BLaER1 treated with 17β-estradiol and CSF1 and Interleukin-3, amounts not matched to agents 10 nM and 100 nM (cell line): ENCODE measurements at regions not wholly inside any gene's neighbourhood (a gene's known extent, or its start where the extent isn't known, plus 50 kb on each side); places are given as distances from the start of the nearest gene placed in this dataset.

Experiments used
- H3K27ac ChIP-seq, 11 experiments: shearing (Covaris generic); formaldehyde crosslinking; 2 replicates each; pipeline ENCODE4 v1.8.1; 2022
- H3K27me3 ChIP-seq, 11 experiments: shearing (Covaris generic); formaldehyde crosslinking; 2 replicates each; pipeline ENCODE4 v1.8.1; 2022
- H3K36me3 ChIP-seq, 11 experiments: shearing (Covaris generic); formaldehyde crosslinking; 2 replicates each; pipeline ENCODE4 v1.8.1; 2022
- H3K4me1 ChIP-seq, 10 experiments: shearing (Covaris generic); formaldehyde crosslinking; 2 replicates each; pipeline ENCODE4 v1.8.1; 2022
- H3K4me2 ChIP-seq, 11 experiments: shearing (Covaris generic); formaldehyde crosslinking; 2 replicates each; pipeline ENCODE4 v1.8.1; 2022
- H3K4me3 ChIP-seq, 10 experiments: shearing (Covaris generic); formaldehyde crosslinking; 2 replicates each; pipeline ENCODE4 v1.8.1; 2022
- H3K9ac ChIP-seq, 11 experiments: shearing (Covaris generic); formaldehyde crosslinking; 2 replicates each; pipeline ENCODE4 v1.8.1; 2022
- H3K9me3 ChIP-seq, 11 experiments: shearing (Covaris generic); formaldehyde crosslinking; replicated peaks in 1 of 11; 2 replicates each; pipeline ENCODE4 v1.8.1; 2022
- H4K20me1 ChIP-seq, 11 experiments: shearing (Covaris generic); formaldehyde crosslinking; 2 replicates each; pipeline ENCODE4 v1.8.1; 2022
- Cebpa-rat ChIP-seq, 11 experiments: shearing (Covaris generic); IDR thresholded peaks; 2 replicates each; pipeline ENCODE4 v1.8.1; 2022

DNA sequence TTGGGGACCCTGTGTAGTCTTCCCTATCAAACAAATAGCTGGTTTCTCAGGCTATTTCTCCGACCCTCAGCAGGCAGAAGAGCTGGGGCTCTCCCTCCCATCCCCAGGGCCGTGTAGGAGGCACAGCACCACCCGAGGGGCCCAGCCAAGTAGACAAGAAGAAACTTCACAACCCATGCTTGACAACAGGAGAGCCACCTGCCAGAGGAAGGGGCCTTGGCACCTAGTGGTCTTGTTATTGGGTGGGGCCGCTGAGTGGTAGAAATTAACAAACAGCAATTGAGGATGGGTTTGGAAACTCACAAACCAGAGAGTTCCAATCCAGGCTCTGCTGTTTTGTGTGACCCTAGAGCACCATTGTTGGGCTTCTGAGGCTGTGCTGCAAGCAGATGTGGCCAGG is 108.5 kb upstream of the CHD6 start:
- H3K27me3 ChIP-seq, result no peaks in the 10 kb centered on the region
- no peaks in the 10 kb centered on the region for H4K20me1 ChIP-seq
- no peak for TF ChIP-seq Cebpa-rat (IDR thresholded peaks at IDR 0.05)
- no peak overlapping the region for H3K4me3 ChIP-seq
- no peaks in the 10 kb centered on the region for H3K36me3 ChIP-seq
- H3K9me3 ChIP-seq, result peaks cover 6 to 30% (median 14%) of the 10 kb centered on the region in 11 experiments; a peak in 14 of 22 replicates
- H3K27ac ChIP-seq, result no peak overlapping the region
- no peak overlapping the region for H3K4me2 ChIP-seq
- H3K4me1 ChIP-seq, result no peaks in the 10 kb centered on the region
- no peak overlapping the region for H3K9ac ChIP-seq

- peaks cover 0 to 13% (median 0%) of the 10 kb centered on the region in 11 experiments; a peak in 5 of 22 replicates for H3K9me3 ChIP-seq
- H4K20me1 ChIP-seq, result no peaks in the 10 kb centered on the region
- H3K27ac ChIP-seq, result no peak overlapping the region
- H3K4me3 ChIP-seq, result no peak overlapping the region
- no peak overlapping the region for H3K4me2 ChIP-seq
- H3K9ac ChIP-seq, result no peak overlapping the region
- no peak for TF ChIP-seq Cebpa-rat (IDR thresholded peaks at IDR 0.05)
- H3K27me3 ChIP-seq, result no peaks in the 10 kb centered on the region
- peaks cover 0 to 5% (median 0%) of the 10 kb centered on the region in 10 experiments; a peak in 4 of 20 replicates for H3K4me1 ChIP-seq
- no peaks in the 10 kb centered on the region for H3K36me3 ChIP-seq
These were observed 101.0 kb upstream of the CHD6 start for GRCh38 chr20:41719151-41719550.

- H3K27me3 ChIP-seq, result no peaks in the 10 kb centered on the region
These were observed 99.3 kb upstream of the CHD6 start for GRCh38 chr20:41717483-41717882.

GRCh38 chr20:41716911-41717310 is 98.7 kb upstream of the CHD6 start:
- H4K20me1 ChIP-seq, result no peaks in the 10 kb centered on the region
- H3K9ac ChIP-seq, result no peak overlapping the region
- H3K4me2 ChIP-seq, result no peak overlapping the region
- H3K9me3 ChIP-seq, result peaks cover 0 to 3% (median 0%) of the 10 kb centered on the region in 11 experiments; a peak in 3 of 22 replicates
- peaks cover 0 to 5% (median 0%) of the 10 kb centered on the region in 10 experiments; a peak in 4 of 20 replicates for H3K4me1 ChIP-seq
- no peaks in the 10 kb centered on the region for H3K27me3 ChIP-seq
- H3K36me3 ChIP-seq, result no peaks in the 10 kb centered on the region
- no peak overlapping the region for H3K4me3 ChIP-seq
- no peak for TF ChIP-seq Cebpa-rat (IDR thresholded peaks at IDR 0.05)
- H3K27ac ChIP-seq, result no peak overlapping the region

More at GRCh38 chr20:41717483-41717882, 99.3 kb upstream of the CHD6 start:
- H4K20me1 ChIP-seq, result no peaks in the 10 kb centered on the region
- no peak overlapping the region for H3K4me2 ChIP-seq
- H3K4me1 ChIP-seq, result peaks cover 0 to 5% (median 0%) of the 10 kb centered on the region in 10 experiments; a peak in 4 of 20 replicates
- H3K27ac ChIP-seq, result no peak overlapping the region
- H3K9me3 ChIP-seq, result peaks cover 0 to 9% (median 0%) of the 10 kb centered on the region in 11 experiments; a peak in 5 of 22 replicates
- H3K4me3 ChIP-seq, result no peak overlapping the region
- H3K9ac ChIP-seq, result no peak overlapping the region
- H3K36me3 ChIP-seq, result no peaks in the 10 kb centered on the region
- no peak for TF ChIP-seq Cebpa-rat (IDR thresholded peaks at IDR 0.05)

DNA sequence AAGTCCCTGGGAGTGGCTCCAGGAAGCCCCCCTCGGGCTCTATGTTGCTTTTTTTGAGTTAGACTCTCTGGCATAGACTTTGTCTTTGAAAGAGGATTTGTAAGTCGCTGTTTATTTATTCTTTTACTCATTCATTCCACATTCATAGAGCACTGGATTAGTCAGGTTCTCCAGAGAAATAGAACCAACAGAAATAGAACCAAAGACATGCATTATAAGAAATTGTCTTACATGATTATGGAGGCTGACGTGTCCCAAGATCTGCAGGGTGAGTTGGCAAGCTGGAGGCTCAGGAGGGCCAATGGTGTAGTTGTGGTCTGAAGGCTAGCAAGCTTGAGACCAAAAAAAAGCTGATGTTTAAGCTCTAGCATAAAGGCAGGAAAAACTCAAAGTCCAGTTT is 98.3 kb upstream of the CHD6 start:
- no peak for TF ChIP-seq Cebpa-rat (IDR thresholded peaks at IDR 0.05)
- H3K4me3 ChIP-seq, result no peak overlapping the region
- H3K9me3 ChIP-seq, result no peaks in the 10 kb centered on the region
- no peaks in the 10 kb centered on the region for H4K20me1 ChIP-seq
- no peaks in the 10 kb centered on the region for H3K36me3 ChIP-seq
- H3K27ac ChIP-seq, result no peak overlapping the region
- no peak overlapping the region for H3K9ac ChIP-seq
- H3K27me3 ChIP-seq, result no peaks in the 10 kb centered on the region
- H3K4me1 ChIP-seq, result peaks cover 0 to 5% (median 0%) of the 10 kb centered on the region in 10 experiments; a peak in 4 of 20 replicates
- no peak overlapping the region for H3K4me2 ChIP-seq

DNA sequence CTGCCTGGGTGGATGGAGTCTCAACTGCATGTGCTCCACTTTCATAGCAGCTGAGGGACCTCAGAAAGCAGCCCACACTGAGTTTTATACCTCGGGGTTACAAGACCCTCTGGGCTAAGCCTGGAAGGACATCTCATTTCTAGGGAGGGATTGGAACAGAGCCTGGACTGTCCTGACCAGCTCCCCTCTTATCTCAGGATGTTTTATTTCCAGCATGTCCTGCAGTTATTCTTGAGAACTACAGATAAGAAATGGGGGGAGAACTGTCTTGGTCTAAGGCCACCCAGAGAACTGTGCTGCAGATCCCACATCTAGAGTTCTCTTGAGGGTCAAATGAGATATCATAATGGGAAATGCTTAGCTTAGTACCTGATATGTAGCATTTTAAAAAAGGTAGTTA is 97.3 kb upstream of the CHD6 start:
- Histone ChIP-seq H3K27ac (no peak overlapping the region), H4K20me1 (no peaks in the 10 kb centered on the region), H3K27me3 (no peaks in the 10 kb centered on the region), H3K4me1 (peaks cover 0 to 5% (median 0%) of the 10 kb centered on the region in 10 experiments; a peak in 4 of 20 replicates), H3K36me3 (no peaks in the 10 kb centered on the region), H3K9ac (no peak overlapping the region), H3K4me3 (no peak overlapping the region), H3K9me3 (no peaks in the 10 kb centered on the region), H3K4me2 (peak overlapping the region in 6 of 11 experiments; percentile 7 to 38 (median 18); a peak in 4 of 22 replicates)
- no peak for TF ChIP-seq Cebpa-rat (IDR thresholded peaks at IDR 0.05)

DNA sequence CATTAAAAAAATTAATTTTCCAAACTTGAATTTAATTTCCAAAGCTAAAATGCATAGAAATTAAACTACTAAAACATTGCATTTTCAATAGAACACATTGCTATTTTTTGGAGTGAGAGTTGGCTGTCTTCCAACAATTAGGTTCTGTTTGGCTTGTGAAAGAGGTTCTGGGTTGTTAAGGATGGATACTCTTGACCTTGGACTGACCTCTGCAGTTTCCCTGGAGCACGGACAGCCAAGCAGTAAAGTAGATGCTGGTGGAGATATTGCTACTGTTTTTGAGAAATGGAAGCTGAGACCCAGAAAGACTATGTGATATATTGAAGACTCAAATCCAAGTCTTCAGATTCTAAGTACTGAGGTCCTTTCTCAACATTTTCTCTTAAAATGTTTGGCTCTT is 95.9 kb upstream of the CHD6 start:
- Histone ChIP-seq H3K4me2 (no peak overlapping the region), H3K9me3 (no peaks in the 10 kb centered on the region), H4K20me1 (no peaks in the 10 kb centered on the region), H3K9ac (no peak overlapping the region), H3K36me3 (no peaks in the 10 kb centered on the region), H3K27me3 (no peaks in the 10 kb centered on the region), H3K4me3 (no peak overlapping the region), H3K4me1 (peaks cover 0 to 5% (median 0%) of the 10 kb centered on the region in 10 experiments; a peak in 4 of 20 replicates), H3K27ac (no peak overlapping the region)
- TF ChIP-seq Cebpa-rat (IDR thresholded peaks at IDR 0.05), result no peak

GRCh38 chr20:41704896-41705295 is 86.7 kb upstream of the CHD6 start:
- peak in 8 of 11 experiments; percentile 18 to 86 (median 66); a peak in 10 of 22 replicates for TF ChIP-seq Cebpa-rat (IDR thresholded peaks at IDR 0.05)
- Histone ChIP-seq H3K4me1 (peaks cover 0 to 9% (median 0%) of the 10 kb centered on the region in 10 experiments; a peak in 2 of 20 replicates), H3K27ac (no peak overlapping the region), H3K27me3 (no peaks in the 10 kb centered on the region), H3K9ac (no peak overlapping the region), H3K9me3 (no peaks in the 10 kb centered on the region), H3K36me3 (no peaks in the 10 kb centered on the region), H3K4me3 (no peak overlapping the region), H4K20me1 (no peaks in the 10 kb centered on the region), H3K4me2 (no peak overlapping the region)

DNA sequence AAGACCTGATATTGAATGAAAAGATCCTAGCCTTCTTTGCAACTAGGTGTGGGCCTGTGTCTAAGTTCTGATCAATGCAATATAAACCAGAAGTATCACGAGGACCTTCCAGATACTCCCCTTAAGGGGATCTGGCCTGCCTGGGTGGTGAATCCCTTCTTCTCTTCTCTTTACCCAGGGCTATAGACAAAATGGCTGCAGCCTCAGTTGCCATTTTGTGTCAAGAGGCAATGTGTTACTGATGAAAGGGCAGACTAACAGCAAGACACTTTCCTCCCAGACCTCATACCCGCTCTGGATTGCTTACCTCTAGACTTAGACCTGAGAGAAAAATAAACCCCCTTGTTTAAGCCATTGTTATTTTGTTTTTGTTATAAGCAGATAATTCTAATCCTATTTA is 84.5 kb upstream of the CHD6 start:
- Histone ChIP-seq H3K4me1 (peaks cover 0 to 1% (median 0%) of the 10 kb centered on the region in 10 experiments; a peak in 2 of 20 replicates), H3K9me3 (no peaks in the 10 kb centered on the region), H3K36me3 (no peaks in the 10 kb centered on the region), H3K4me2 (no peak overlapping the region), H3K27ac (no peak overlapping the region), H3K27me3 (no peaks in the 10 kb centered on the region), H3K9ac (no peak overlapping the region), H4K20me1 (no peaks in the 10 kb centered on the region), H3K4me3 (no peak overlapping the region)
- TF ChIP-seq Cebpa-rat (IDR thresholded peaks at IDR 0.05), result no peak
